Central memory CD8-positive, alpha-beta T cell (primary cell): ENCODE measurements at regions not wholly inside any gene's neighbourhood (a gene's known extent, or its start where the extent isn't known, plus 50 kb on each side); places are given as distances from the start of the nearest gene placed in this dataset.

Experiments used
- ATAC-seq: fragments of 150-1000 bp; cut with Tn5 transposase; replicated peaks from 2 replicates; pipeline ENCODE4 v1.10.0; 2022; ENCODE audit warnings: mild to moderate bottlenecking, moderate FRiP score, moderate number of reproducible peaks; ENCODE audit not compliant: poor library complexity, severe bottlenecking; ENCODE audit errors: extremely low read depth
- DNase-seq, 2 donors: peaks; one replicate each; pipeline ENCODE4 v3.0.0; 2021; ENCODE audit warnings: low spot score in 2 of 2
- H3K27ac Mint-ChIP-seq: one replicate; pipeline ENCODE4 v1.8.0; 2022; ENCODE audit warnings: low read depth, mild to moderate bottlenecking, moderate library complexity, mixed read lengths
- H3K27me3 Mint-ChIP-seq: one replicate; pipeline ENCODE4 v1.8.0; 2022; ENCODE audit warnings: mixed read lengths
- H3K36me3 Mint-ChIP-seq: one replicate; pipeline ENCODE4 v1.8.0; 2022; ENCODE audit warnings: mild to moderate bottlenecking, moderate library complexity, mixed read lengths; ENCODE audit not compliant: insufficient read depth
- H3K4me1 Mint-ChIP-seq: one replicate; pipeline ENCODE4 v1.8.0; 2022; ENCODE audit warnings: mixed read lengths
- H3K4me3 Mint-ChIP-seq: one replicate; pipeline ENCODE4 v1.8.0; 2022; ENCODE audit warnings: mild to moderate bottlenecking, moderate library complexity, mixed read lengths
- H3K9me3 Mint-ChIP-seq: one replicate; pipeline ENCODE4 v1.8.0; 2022; ENCODE audit warnings: mixed read lengths

DNA sequence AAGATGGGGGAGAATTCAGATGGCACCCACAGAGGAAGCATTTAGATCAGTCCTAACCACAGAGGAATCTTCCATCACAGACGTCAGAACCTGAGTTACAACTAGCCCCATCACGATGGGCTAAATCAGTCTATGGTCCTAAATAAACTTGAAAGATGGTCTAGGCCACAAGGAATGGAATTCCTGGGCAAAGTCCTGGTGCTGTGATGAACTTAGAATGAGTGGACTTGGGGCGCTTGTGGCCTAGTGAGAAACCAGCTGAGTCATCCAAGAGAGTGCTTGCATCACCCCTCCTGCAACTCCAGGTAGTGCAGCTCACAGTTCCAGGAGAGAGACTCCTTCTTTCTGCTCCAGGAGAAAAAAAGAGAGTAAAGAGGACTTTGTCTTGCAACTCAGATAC lies 722.9 kb upstream of the RGMB start:
- Mint-ChIP-seq H3K4me3 (no peak overlapping the region), H3K27me3 (no peaks in the 10 kb centered on the region), H3K4me1 (no peaks in the 10 kb centered on the region), H3K36me3 (peaks cover 2% of the 10 kb centered on the region), H3K9me3 (peaks cover 7% of the 10 kb centered on the region), H3K27ac (no peak overlapping the region)
- ATAC-seq, result no peak
- no peak for DNase-seq

DNA sequence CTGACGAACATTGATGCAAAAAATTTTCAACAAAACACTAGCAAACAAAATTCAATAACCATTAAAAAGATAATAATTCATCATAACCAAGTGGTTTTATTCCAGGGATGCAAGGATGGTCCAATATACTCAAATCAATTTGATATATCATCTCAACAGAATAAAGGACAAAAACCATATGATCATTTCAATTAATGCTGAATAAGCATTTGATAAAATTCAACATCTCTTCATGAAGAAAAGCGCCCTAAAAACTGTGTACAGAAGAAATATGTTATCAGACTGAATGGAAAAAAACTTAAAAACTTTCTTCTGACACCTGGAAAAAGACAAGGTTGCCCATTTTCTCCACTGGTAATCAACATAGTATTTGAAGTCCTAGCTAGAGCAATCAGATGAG lies 720.3 kb upstream of the RGMB start:
- Mint-ChIP-seq H3K9me3 (peaks cover 7% of the 10 kb centered on the region), H3K4me1 (no peaks in the 10 kb centered on the region), H3K36me3 (peaks cover 2% of the 10 kb centered on the region), H3K27me3 (no peaks in the 10 kb centered on the region), H3K4me3 (no peak overlapping the region), H3K27ac (no peak overlapping the region)
- no peak for DNase-seq
- ATAC-seq, result no peak

DNA sequence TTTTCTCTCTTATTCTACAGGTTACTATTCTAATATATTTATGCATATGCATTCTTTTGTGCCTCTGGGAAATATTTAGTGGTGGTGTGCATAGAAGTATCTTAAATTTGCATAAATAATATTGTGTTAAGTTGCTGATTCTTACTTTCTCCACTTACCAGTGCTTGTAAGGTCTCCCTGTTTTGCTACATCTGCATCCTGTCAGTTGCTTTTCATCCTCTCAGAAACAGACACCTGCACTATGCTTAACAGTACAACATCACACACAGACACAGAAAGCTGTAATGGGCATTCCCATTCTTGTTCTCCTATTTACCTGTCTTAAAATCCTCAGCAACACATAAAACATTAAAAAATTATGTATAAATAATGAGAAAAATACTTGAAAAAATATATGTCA lies 713.3 kb upstream of the RGMB start:
- H3K9me3 Mint-ChIP-seq, result peaks cover 5% of the 10 kb centered on the region
- H3K27me3 Mint-ChIP-seq, result no peaks in the 10 kb centered on the region
- ATAC-seq (no peak), DNase-seq (no peak)
- no peak overlapping the region for H3K4me3 Mint-ChIP-seq
- H3K27ac Mint-ChIP-seq, result no peak overlapping the region
- H3K36me3 Mint-ChIP-seq, result no peaks in the 10 kb centered on the region
- H3K4me1 Mint-ChIP-seq, result no peaks in the 10 kb centered on the region

DNA sequence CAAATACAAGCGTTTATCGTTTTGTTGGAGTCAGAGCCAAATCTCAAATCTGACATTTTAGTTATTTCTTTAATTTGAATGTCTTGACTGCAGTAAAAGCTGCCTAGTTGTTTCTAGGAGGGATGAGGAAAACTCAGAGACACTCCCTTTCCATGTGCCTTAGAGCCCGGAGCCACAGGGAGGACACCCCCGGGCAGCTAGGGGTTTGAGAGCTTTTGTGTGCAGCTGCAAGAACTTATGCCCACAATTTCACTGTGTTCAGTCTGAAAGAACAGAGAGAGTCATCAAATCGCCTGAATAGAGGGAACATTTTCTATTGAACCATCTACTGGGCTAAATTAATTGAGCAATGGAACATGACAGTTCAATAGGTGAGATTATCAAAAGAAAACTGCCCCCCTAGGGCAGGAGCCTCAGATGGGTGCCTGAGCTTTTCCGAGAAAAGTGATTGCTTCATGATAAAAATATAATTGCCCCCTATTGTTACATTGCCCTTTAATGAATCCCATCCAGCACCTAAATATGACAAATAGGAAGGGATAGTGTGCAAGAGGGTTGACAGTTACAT lies 709.3 kb upstream of the RGMB start:
- H3K36me3 Mint-ChIP-seq, result no peaks in the 10 kb centered on the region
- DNase-seq (no peak), ATAC-seq (no peak)
- no peaks in the 10 kb centered on the region for H3K4me1 Mint-ChIP-seq
- no peak overlapping the region for H3K4me3 Mint-ChIP-seq
- H3K27ac Mint-ChIP-seq, result no peak overlapping the region
- H3K27me3 Mint-ChIP-seq, result no peaks in the 10 kb centered on the region
- H3K9me3 Mint-ChIP-seq, result peaks cover 11% of the 10 kb centered on the region

DNA sequence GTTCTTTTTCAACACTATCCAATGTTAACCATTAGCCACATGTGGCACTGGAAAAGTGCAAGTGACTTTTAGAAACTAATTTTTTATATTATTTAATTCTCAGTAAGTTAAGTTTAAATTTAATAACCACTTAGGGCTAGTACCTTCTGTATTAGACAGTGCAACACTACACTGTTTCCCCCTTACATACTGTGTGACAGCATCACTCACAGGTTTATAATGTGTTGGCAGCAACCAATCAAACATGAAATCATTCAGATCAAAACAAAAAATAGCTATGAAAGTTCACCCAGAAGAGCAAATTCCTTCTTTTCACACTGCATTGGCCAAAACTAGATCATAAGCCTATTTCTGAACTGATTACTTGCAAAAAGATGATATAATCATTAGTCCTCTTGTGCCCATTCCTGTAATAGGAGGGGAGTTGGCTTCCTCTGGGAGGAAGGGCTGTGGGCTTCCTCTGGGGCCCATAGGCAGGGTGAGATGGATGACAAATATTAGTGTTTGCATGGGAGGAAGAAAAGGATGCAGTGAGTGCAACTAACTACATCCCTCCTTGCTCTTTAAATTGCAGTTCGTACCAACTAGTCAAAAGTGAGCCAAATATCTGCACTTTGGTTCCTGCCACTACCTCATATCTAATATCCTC lies 708.1 kb upstream of the RGMB start:
- peaks cover 11% of the 10 kb centered on the region for H3K9me3 Mint-ChIP-seq
- H3K27me3 Mint-ChIP-seq, result no peaks in the 10 kb centered on the region
- H3K4me3 Mint-ChIP-seq, result no peak overlapping the region
- H3K27ac Mint-ChIP-seq, result no peak overlapping the region
- no peaks in the 10 kb centered on the region for H3K4me1 Mint-ChIP-seq
- ATAC-seq (no peak), DNase-seq (no peak)
- no peaks in the 10 kb centered on the region for H3K36me3 Mint-ChIP-seq

DNA sequence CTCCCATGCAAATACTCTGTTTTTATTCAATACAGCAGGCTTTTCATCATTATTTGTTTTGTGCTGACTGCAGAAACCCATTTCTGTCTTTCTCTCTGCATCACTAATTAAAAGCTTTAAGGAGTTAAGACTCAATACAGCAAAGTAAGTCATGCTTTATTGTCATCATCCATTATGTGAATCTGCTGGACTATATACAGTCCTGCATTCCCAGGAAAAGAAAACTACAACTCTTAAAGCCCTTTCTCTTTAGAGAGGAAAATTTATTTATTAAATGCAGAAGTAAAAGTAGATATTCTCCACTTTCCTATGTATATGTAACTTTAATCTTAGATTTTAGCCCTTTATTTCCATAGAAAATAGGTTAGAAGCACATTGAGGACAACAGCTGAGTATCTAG lies 706.6 kb upstream of the RGMB start:
- Mint-ChIP-seq H3K4me3 (no peak overlapping the region), H3K4me1 (no peaks in the 10 kb centered on the region), H3K36me3 (no peaks in the 10 kb centered on the region), H3K9me3 (peaks cover 17% of the 10 kb centered on the region), H3K27me3 (no peaks in the 10 kb centered on the region), H3K27ac (no peak overlapping the region)
- DNase-seq (no peak), ATAC-seq (no peak)

DNA sequence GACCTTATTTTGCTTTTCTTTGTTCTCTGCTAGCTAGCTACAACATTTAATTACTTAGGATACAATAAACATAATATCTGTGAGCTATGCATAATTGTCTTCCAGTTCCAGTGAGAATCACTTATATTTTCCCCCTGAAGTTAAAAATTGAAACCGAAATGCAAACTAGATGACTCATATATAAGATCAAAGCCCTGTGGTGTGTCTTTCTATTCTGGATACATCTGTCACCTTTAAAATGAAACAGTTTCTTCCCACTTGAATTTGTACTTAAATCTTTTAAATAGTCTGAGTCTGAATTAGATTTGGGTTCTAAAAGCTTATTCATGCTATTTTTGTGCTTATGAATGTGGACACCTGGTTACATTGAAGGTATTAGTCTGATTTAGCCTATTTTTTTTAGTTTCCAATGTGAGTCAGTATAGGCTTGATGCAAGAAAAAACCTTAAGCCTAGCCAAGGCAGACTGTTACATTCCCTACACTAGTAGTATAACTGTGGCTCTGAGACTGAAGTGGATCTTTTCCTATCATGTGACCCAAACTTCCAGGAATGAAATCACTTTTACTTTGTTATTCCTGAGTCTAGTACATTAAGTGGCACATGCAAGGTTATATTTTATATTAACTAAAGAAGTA lies 703.5 kb upstream of the RGMB start:
- DNase-seq, result no peak
- H3K36me3 Mint-ChIP-seq, result no peaks in the 10 kb centered on the region
- H3K27ac Mint-ChIP-seq, result no peak overlapping the region
- ATAC-seq, result no peak
- H3K9me3 Mint-ChIP-seq, result peaks cover 12% of the 10 kb centered on the region
- no peak overlapping the region for H3K4me3 Mint-ChIP-seq
- no peaks in the 10 kb centered on the region for H3K27me3 Mint-ChIP-seq
- H3K4me1 Mint-ChIP-seq, result no peaks in the 10 kb centered on the region

DNA sequence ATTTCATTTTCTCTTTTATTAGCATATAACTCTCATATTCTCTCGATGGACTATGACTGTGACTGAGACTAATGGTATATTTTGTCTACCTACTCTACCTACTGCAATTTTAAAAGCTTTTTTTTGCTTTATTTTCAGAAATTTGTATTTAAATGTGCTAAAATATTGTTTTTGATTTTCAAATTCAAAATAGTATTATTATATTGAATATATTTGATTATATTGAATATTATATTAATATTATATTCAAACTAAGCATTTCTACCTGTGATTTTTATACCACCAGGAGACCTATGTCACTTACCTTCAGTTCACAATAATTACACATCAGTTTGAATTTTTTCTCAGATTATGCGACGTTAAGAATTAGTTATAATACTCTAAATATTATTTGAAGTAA lies 700.5 kb upstream of the RGMB start:
- no peak for DNase-seq
- ATAC-seq, result no peak

DNA sequence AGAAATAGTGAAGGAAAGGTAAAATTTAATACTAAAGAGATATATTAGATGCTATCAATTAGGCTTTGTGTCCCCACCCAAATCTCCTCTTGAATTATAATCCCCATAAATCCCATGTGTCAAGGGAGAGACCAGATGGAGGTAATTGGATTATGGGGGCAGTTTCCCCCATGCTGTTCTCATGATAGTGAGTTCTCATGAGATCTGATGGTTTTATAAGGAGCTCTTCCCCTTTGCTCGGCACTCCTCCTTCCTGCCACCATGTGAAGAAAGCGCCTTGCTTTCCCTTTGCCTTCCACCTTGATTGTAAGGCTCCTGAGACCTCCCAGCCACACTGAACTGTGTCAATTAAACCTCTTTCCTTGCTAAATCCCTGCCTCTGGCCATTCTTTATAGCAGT lies 697.0 kb upstream of the RGMB start:
- Mint-ChIP-seq H3K27ac (peak overlapping the region; percentile 27), H3K9me3 (peaks cover 8% of the 10 kb centered on the region), H3K4me1 (no peaks in the 10 kb centered on the region), H3K36me3 (no peaks in the 10 kb centered on the region), H3K27me3 (no peaks in the 10 kb centered on the region), H3K4me3 (no peak overlapping the region)
- no peak for DNase-seq
- no peak for ATAC-seq

More for the DNA sequence above, 700.5 kb upstream of the RGMB start:
- no peaks in the 10 kb centered on the region for H3K27me3 Mint-ChIP-seq
- H3K4me3 Mint-ChIP-seq, result no peak overlapping the region
- H3K36me3 Mint-ChIP-seq, result no peaks in the 10 kb centered on the region
- no peak overlapping the region for H3K27ac Mint-ChIP-seq
- H3K9me3 Mint-ChIP-seq, result peaks cover 12% of the 10 kb centered on the region
- H3K4me1 Mint-ChIP-seq, result no peaks in the 10 kb centered on the region

DNA sequence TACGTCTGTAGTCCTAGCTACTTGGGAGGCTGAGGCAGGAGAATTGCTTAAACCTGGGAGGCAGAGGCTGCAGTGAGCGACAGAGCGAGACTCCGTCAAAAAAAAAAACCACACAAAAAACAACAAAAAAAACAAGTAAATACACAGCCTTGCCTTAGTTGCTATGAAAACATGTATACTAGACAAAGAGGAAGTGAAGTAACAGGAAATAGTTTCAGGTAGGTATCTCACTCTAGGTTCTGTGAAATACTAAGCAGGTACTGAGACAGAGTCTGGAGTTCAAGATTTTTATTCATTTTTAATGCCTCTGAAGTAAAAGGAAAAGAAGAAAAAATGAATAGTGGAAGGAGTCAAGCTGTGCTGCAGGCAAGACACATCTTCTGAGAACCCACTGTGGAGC lies 687.9 kb upstream of the RGMB start:
- no peaks in the 10 kb centered on the region for H3K27me3 Mint-ChIP-seq
- H3K4me3 Mint-ChIP-seq, result no peak overlapping the region

DNA sequence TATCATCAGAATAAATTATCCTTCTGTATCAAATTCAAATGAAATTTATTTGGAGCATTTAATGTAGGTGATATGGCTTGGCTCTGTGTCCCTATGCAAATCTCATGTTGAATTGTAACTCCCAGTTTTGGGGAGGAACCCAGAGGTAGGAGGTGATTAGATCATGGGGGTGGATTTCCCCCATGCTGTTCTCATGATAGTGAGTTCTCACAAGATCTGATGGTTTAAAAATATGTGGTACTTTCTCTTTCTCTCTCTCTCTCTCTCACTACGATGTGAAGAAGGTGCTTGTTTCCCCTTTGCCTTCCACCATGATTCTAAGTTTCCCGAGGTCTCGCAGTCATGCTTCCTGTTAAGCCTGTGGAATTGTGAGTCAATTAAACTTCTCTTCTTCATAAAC lies 678.4 kb upstream of the RGMB start:
- ATAC-seq (no peak), DNase-seq (no peak)
- Mint-ChIP-seq H3K4me1 (no peaks in the 10 kb centered on the region), H3K27me3 (no peaks in the 10 kb centered on the region), H3K9me3 (no peaks in the 10 kb centered on the region), H3K27ac (no peak overlapping the region), H3K36me3 (no peaks in the 10 kb centered on the region), H3K4me3 (no peak overlapping the region)

More for the DNA sequence above, 687.9 kb upstream of the RGMB start:
- Mint-ChIP-seq H3K9me3 (peaks cover 6% of the 10 kb centered on the region), H3K36me3 (no peaks in the 10 kb centered on the region), H3K27ac (no peak overlapping the region), H3K4me1 (no peaks in the 10 kb centered on the region)
- ATAC-seq (no peak), DNase-seq (no peak)

DNA sequence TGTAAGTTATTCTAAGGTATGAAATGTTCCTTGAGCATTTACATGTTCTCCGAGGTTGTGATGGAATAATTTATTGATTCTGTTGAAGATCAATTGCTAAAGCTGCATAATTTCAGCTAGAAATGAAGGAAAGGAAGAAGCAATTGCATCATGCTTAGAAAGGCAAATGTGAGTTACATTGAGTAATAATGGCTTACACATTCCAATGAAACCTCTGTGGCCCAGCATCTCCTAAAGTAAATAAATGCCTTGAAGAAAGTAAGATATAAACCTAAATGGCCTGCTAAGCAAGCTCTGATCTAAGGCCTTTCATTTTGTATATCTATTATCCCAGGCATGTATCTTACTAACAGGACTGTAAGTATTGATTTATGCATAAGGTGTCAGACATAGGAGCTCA lies 677.3 kb upstream of the RGMB start:
- Mint-ChIP-seq H3K36me3 (no peaks in the 10 kb centered on the region), H3K9me3 (no peaks in the 10 kb centered on the region), H3K27ac (no peak overlapping the region), H3K27me3 (no peaks in the 10 kb centered on the region), H3K4me3 (no peak overlapping the region), H3K4me1 (no peaks in the 10 kb centered on the region)
- no peak for DNase-seq
- ATAC-seq, result no peak

DNA sequence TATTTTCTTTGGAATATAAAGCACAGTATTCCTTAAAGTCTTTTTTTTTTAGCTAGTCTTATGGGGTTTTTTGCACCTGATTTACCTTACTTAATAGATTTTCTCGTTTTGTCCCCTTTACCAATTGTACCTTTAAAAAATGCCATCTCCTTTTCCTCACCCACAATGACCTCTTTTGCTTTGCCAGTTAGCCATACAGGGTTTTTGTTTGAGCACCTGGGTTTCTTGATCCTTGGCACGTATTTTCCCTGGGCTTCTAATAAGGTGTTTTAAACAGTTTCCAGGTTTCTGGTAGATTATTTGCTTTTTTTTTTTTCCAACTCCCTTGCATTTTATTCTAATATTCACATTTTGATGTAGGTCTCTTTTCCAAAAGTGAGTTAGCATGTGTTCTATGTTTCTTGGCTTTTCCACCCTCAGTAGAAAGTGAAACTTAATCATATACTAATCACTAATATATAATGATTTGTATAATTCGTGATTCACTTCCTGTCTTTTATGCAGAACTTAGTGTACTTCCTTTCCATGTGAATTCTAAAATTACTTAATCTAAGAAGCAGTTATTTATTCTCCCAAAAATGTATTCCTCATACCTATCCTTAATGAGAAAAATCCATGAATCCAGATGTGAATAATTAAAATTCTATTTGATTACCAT lies 673.9 kb upstream of the RGMB start:
- DNase-seq, result no peak

More for the DNA sequence above, 673.9 kb upstream of the RGMB start:
- no peak for ATAC-seq
- peaks cover 2% of the 10 kb centered on the region for H3K36me3 Mint-ChIP-seq
- no peak overlapping the region for H3K4me3 Mint-ChIP-seq
- H3K27ac Mint-ChIP-seq, result no peak overlapping the region
- no peaks in the 10 kb centered on the region for H3K9me3 Mint-ChIP-seq
- H3K27me3 Mint-ChIP-seq, result no peaks in the 10 kb centered on the region
- H3K4me1 Mint-ChIP-seq, result no peaks in the 10 kb centered on the region
